ENCODE measurements at regions not wholly inside any gene's neighbourhood (a gene's known extent, or its start where the extent isn't known, plus 50 kb on each side); places are given as distances from the start of the nearest gene placed in this dataset.

- Histone ChIP-seq H3K36me3 (ENCODE audit: insufficient read depth, low read length) (no peaks in the 10 kb centered on the region), H3K9me3 (ENCODE audit: insufficient read depth, low read length, severe bottlenecking) (no peaks in the 10 kb centered on the region), H3K27me3 (ENCODE audit: insufficient read depth, low read length, poor library complexity) (no peaks in the 10 kb centered on the region), H3K27ac (ENCODE audit: low read length) (no peak overlapping the region), H3K4me2 (ENCODE audit: insufficient read depth, low read length) (no peak overlapping the region), H4K20me1 (ENCODE audit: insufficient read depth, low read length) (no peaks in the 10 kb centered on the region), H3K9ac (ENCODE audit: low read depth, low read length) (no peak overlapping the region), H2AFZ (ENCODE audit: low read depth, low read length) (no peak overlapping the region), H3K79me2 (ENCODE audit: insufficient read depth, low read length) (no peaks in the 10 kb centered on the region), H3K4me3 (ENCODE audit: low read depth in 1 of 2, low read length in 2 of 2) (no peak overlapping the region), H3K4me1 (ENCODE audit: insufficient read depth, low read length) (no peaks in the 10 kb centered on the region)
- DNase-seq (no peak), ATAC-seq (ENCODE audit: insufficient read depth, low read depth) (no peak)
- TF ChIP-seq EZH2 (IDR thresholded peaks at IDR 0.05; ENCODE audit: borderline replicate concordance, low read depth, low read length, severe bottlenecking): no peak
- TF ChIP-seq CTCF (IDR thresholded peaks at IDR 0.05; ENCODE audit: borderline replicate concordance, extremely low read depth, low read length, poor library complexity, severe bottlenecking): no peak
Observed at GRCh38 chr14:85172889-85173477, 357.0 kb upstream of the FLRT2 start.

GRCh38 chr14:85175556-85175955 is 354.4 kb upstream of the FLRT2 start:
- TF ChIP-seq EZH2 (IDR thresholded peaks at IDR 0.05; ENCODE audit: borderline replicate concordance, low read depth, low read length, severe bottlenecking) (no peak), CTCF (IDR thresholded peaks at IDR 0.05; ENCODE audit: borderline replicate concordance, extremely low read depth, low read length, poor library complexity, severe bottlenecking) (no peak)
- H3K4me1 ChIP-seq (ENCODE audit: insufficient read depth, low read length): no peaks in the 10 kb centered on the region
- H2AFZ ChIP-seq (ENCODE audit: low read depth, low read length): no peak overlapping the region
- DNase-seq (no peak), ATAC-seq (ENCODE audit: insufficient read depth, low read depth) (no peak)
- H3K4me2 ChIP-seq (ENCODE audit: insufficient read depth, low read length): no peak overlapping the region
- no peak overlapping the region for H3K9ac ChIP-seq (ENCODE audit: low read depth, low read length)
- no peaks in the 10 kb centered on the region for H3K9me3 ChIP-seq (ENCODE audit: insufficient read depth, low read length, severe bottlenecking)
- H4K20me1 ChIP-seq (ENCODE audit: insufficient read depth, low read length): no peaks in the 10 kb centered on the region
- H3K79me2 ChIP-seq (ENCODE audit: insufficient read depth, low read length): no peaks in the 10 kb centered on the region
- no peaks in the 10 kb centered on the region for H3K27me3 ChIP-seq (ENCODE audit: insufficient read depth, low read length, poor library complexity)
- H3K27ac ChIP-seq (ENCODE audit: low read length): no peak overlapping the region
- no peaks in the 10 kb centered on the region for H3K36me3 ChIP-seq (ENCODE audit: insufficient read depth, low read length)
- H3K4me3 ChIP-seq (ENCODE audit: low read depth in 1 of 2, low read length in 2 of 2): no peak overlapping the region

- Histone ChIP-seq H3K4me2 (ENCODE audit: insufficient read depth, low read length) (no peak overlapping the region), H3K4me3 (ENCODE audit: low read depth in 1 of 2, low read length in 2 of 2) (no peak overlapping the region), H2AFZ (ENCODE audit: low read depth, low read length) (no peak overlapping the region), H3K27ac (ENCODE audit: low read length) (no peak overlapping the region), H3K9me3 (ENCODE audit: insufficient read depth, low read length, severe bottlenecking) (no peaks in the 10 kb centered on the region), H3K79me2 (ENCODE audit: insufficient read depth, low read length) (no peaks in the 10 kb centered on the region), H3K36me3 (ENCODE audit: insufficient read depth, low read length) (no peaks in the 10 kb centered on the region), H3K27me3 (ENCODE audit: insufficient read depth, low read length, poor library complexity) (no peaks in the 10 kb centered on the region), H4K20me1 (ENCODE audit: insufficient read depth, low read length) (no peaks in the 10 kb centered on the region), H3K9ac (ENCODE audit: low read depth, low read length) (no peak overlapping the region), H3K4me1 (ENCODE audit: insufficient read depth, low read length) (no peaks in the 10 kb centered on the region)
- ATAC-seq (ENCODE audit: insufficient read depth, low read depth) (no peak), DNase-seq (no peak)
- TF ChIP-seq EZH2 (IDR thresholded peaks at IDR 0.05; ENCODE audit: borderline replicate concordance, low read depth, low read length, severe bottlenecking) (no peak), CTCF (IDR thresholded peaks at IDR 0.05; ENCODE audit: borderline replicate concordance, extremely low read depth, low read length, poor library complexity, severe bottlenecking) (no peak)
Observed at GRCh38 chr14:85178864-85179263, 351.1 kb upstream of the FLRT2 start.

- no peak overlapping the region for H3K27ac ChIP-seq (ENCODE audit: low read length)
- H3K36me3 ChIP-seq (ENCODE audit: insufficient read depth, low read length): no peaks in the 10 kb centered on the region
- H3K27me3 ChIP-seq (ENCODE audit: insufficient read depth, low read length, poor library complexity): no peaks in the 10 kb centered on the region
- no peak for TF ChIP-seq EZH2 (IDR thresholded peaks at IDR 0.05; ENCODE audit: borderline replicate concordance, low read depth, low read length, severe bottlenecking)
- no peak for TF ChIP-seq CTCF (IDR thresholded peaks at IDR 0.05; ENCODE audit: borderline replicate concordance, extremely low read depth, low read length, poor library complexity, severe bottlenecking)
- no peaks in the 10 kb centered on the region for H3K79me2 ChIP-seq (ENCODE audit: insufficient read depth, low read length)
- H2AFZ ChIP-seq (ENCODE audit: low read depth, low read length): no peak overlapping the region
- H4K20me1 ChIP-seq (ENCODE audit: insufficient read depth, low read length): no peaks in the 10 kb centered on the region
- H3K9ac ChIP-seq (ENCODE audit: low read depth, low read length): no peak overlapping the region
- no peak for ATAC-seq (ENCODE audit: insufficient read depth, low read depth)
- no peaks in the 10 kb centered on the region for H3K4me1 ChIP-seq (ENCODE audit: insufficient read depth, low read length)
- DNase-seq: no peak
- no peak overlapping the region for H3K4me2 ChIP-seq (ENCODE audit: insufficient read depth, low read length)
- H3K4me3 ChIP-seq (ENCODE audit: low read depth in 1 of 2, low read length in 2 of 2): no peak overlapping the region
- H3K9me3 ChIP-seq (ENCODE audit: insufficient read depth, low read length, severe bottlenecking): no peaks in the 10 kb centered on the region
Observed at GRCh38 chr14:85180876-85181275, 349.1 kb upstream of the FLRT2 start.

Measured in DND-41 (cell line).